Upper lobe of left lung (tissue), 4 donors: ENCODE measurements at regions not wholly inside any gene's neighbourhood (a gene's known extent, or its start where the extent isn't known, plus 50 kb on each side); places are given as distances from the start of the nearest gene placed in this dataset.

Source experiments
- EP300 ChIP-seq, 4 donors: sonication (generic); formaldehyde crosslinking; IDR thresholded peaks; one replicate each; pipeline ENCODE4 v1.5.1; 2017; ENCODE audit warnings: antibody characterized with exemption in 4 of 4, control low read depth in 2 of 4
- POLR2AphosphoS5 ChIP-seq, 2 donors: sonication (generic); formaldehyde crosslinking; IDR thresholded peaks; one replicate each; pipeline ENCODE4 v1.5.1; 2017; ENCODE audit warnings: antibody characterized with exemption in 2 of 2
- TF ChIP-seq, protein P1 (sequence below), 6 experiments: fragments of 450-650 bp in 4 of 6; fragments of 200-600 bp in 2 of 6; sonication (generic) in 2 of 6; IDR thresholded peaks; one replicate each; pipeline ENCODE4 v1.5.1; 2016 to 2019; ENCODE audit warnings: antibody characterized with exemption in 6 of 6

- TF ChIP-seq POLR2AphosphoS5 (IDR thresholded peaks at IDR 0.05) (no peak), EP300 (IDR thresholded peaks at IDR 0.05) (no peak)
- TF ChIP-seq, protein P1, sequence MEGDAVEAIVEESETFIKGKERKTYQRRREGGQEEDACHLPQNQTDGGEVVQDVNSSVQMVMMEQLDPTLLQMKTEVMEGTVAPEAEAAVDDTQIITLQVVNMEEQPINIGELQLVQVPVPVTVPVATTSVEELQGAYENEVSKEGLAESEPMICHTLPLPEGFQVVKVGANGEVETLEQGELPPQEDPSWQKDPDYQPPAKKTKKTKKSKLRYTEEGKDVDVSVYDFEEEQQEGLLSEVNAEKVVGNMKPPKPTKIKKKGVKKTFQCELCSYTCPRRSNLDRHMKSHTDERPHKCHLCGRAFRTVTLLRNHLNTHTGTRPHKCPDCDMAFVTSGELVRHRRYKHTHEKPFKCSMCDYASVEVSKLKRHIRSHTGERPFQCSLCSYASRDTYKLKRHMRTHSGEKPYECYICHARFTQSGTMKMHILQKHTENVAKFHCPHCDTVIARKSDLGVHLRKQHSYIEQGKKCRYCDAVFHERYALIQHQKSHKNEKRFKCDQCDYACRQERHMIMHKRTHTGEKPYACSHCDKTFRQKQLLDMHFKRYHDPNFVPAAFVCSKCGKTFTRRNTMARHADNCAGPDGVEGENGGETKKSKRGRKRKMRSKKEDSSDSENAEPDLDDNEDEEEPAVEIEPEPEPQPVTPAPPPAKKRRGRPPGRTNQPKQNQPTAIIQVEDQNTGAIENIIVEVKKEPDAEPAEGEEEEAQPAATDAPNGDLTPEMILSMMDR (IDR thresholded peaks at IDR 0.05), result no peak
Measured at GRCh38 chr3:44056446-44057240, 185.0 kb upstream of the TOPAZ1 start.
